ENCODE measurements at regions not wholly inside any gene's neighbourhood (a gene's known extent, or its start where the extent isn't known, plus 50 kb on each side); places are given as distances from the start of the nearest gene placed in this dataset.

DNA sequence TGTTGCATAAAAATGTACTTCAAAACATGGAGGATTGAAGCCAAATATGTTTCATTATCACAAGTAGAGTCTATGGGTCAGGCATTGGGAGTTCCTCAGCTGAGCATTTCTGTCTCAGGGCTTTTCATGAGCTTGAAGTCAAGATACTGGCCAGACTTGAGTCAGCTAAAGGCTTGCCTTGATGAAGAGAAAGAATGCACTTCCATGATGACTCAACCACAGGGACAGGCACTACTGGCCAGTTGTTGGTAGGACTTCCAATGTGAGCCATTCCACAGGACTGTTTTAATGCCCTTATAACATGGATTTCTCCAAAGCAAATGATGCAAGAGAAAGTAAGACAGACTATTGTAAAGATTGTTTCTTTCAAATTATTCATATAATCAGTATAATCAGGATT is 895.6 kb downstream of the RAB28 start:
- TF ChIP-seq SIN3A (IDR thresholded peaks at IDR 0.05; ENCODE audit: borderline replicate concordance, insufficient read depth, low read length) (no peak), FOXP2 (optimal IDR thresholded peaks at IDR 0.05; ENCODE audit: borderline replicate concordance, extremely low read depth, extremely low read length, insufficient read depth) (no peak), TAF1 (IDR thresholded peaks at IDR 0.05; ENCODE audit: borderline replicate concordance, insufficient read depth, low read length) (no peak), POLR2AphosphoS5 (IDR thresholded peaks at IDR 0.05; ENCODE audit: low read depth, low read length) (no peak)
- TF ChIP-seq, protein P1, sequence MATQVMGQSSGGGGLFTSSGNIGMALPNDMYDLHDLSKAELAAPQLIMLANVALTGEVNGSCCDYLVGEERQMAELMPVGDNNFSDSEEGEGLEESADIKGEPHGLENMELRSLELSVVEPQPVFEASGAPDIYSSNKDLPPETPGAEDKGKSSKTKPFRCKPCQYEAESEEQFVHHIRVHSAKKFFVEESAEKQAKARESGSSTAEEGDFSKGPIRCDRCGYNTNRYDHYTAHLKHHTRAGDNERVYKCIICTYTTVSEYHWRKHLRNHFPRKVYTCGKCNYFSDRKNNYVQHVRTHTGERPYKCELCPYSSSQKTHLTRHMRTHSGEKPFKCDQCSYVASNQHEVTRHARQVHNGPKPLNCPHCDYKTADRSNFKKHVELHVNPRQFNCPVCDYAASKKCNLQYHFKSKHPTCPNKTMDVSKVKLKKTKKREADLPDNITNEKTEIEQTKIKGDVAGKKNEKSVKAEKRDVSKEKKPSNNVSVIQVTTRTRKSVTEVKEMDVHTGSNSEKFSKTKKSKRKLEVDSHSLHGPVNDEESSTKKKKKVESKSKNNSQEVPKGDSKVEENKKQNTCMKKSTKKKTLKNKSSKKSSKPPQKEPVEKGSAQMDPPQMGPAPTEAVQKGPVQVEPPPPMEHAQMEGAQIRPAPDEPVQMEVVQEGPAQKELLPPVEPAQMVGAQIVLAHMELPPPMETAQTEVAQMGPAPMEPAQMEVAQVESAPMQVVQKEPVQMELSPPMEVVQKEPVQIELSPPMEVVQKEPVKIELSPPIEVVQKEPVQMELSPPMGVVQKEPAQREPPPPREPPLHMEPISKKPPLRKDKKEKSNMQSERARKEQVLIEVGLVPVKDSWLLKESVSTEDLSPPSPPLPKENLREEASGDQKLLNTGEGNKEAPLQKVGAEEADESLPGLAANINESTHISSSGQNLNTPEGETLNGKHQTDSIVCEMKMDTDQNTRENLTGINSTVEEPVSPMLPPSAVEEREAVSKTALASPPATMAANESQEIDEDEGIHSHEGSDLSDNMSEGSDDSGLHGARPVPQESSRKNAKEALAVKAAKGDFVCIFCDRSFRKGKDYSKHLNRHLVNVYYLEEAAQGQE (IDR thresholded peaks at IDR 0.05; ENCODE audit: insufficient read depth in 1 of 2, low read depth in 2 of 2, low read length in 2 of 2), result no peak

DNA sequence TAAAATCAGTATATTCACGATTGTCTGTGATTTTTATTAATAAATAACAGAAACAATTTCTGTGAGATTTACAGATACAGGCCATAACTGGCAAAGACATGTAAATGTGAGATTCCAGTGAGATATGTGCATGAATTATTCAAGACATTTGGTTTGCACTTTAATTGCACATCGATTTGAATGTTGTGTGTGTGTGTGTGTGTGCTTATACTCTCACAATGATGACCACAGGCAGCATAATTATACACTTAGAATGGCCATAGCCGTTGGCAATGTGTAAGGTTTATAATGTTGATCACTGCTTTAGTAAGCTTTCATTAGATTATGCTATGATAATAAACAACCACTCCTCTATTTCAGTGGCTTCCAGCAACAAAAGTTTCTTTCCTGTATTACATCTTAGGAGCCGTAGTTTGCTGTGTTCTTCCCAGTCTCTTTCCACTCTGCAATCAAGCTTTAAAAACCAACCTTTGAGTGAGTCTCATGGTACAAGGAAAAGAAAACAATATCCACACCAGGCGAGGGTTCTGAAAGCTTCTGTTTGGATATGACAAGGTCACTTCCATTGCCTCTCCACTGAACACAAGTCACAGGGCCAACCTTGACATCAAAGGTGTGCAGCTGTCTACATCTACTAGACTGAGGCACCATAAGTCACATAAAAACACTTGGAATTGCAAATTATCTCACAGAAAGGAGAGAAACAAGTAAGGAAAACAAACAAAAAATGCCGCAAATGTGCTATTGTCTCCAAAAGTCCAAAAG is 897.7 kb downstream of the RAB28 start:
- TF ChIP-seq TAF1 (IDR thresholded peaks at IDR 0.05; ENCODE audit: borderline replicate concordance, insufficient read depth, low read length) (no peak), FOXP2 (optimal IDR thresholded peaks at IDR 0.05; ENCODE audit: borderline replicate concordance, extremely low read depth, extremely low read length, insufficient read depth) (no peak), POLR2AphosphoS5 (IDR thresholded peaks at IDR 0.05; ENCODE audit: low read depth, low read length) (no peak), SIN3A (IDR thresholded peaks at IDR 0.05; ENCODE audit: borderline replicate concordance, insufficient read depth, low read length) (no peak)
- TF ChIP-seq, protein P1 (IDR thresholded peaks at IDR 0.05; ENCODE audit: insufficient read depth in 1 of 2, low read depth in 2 of 2, low read length in 2 of 2), result no peak

DNA sequence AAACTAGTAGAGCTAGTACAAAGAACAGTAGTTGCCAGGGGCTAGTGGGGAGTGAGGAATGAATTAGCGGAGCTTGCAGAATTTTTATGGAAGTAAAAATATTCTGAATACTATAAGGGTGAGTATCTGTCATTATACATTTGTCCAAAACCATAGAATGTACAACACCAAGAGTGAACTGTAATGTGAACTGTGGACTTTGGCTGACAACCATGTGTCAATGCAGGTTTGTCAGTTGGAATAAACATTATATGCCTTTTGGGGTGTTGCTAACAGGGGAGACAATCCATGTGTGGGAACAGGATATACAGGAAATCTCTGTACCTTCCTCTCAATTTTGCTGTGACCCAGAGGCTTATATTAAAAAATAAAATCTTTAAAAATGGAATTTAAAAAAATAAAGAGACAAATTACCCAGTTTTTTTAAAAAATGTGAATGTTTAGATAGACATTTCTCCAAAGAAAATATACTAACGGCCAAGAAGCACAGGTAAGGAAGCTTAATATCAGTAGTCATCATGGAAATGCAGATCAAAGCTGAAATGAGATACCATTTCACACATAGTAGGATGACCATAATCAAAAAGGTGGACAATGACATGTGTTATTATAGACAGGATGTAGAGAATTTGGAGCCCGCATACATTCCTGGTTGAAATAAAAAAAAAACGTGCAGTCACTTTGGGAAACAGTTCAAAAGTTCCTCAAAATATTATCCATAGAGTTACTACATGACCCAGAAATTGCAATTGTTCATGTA is 899.8 kb downstream of the RAB28 start:
- TF ChIP-seq, protein P1 (IDR thresholded peaks at IDR 0.05; ENCODE audit: insufficient read depth in 1 of 2, low read depth in 2 of 2, low read length in 2 of 2), result no peak
- no peak for TF ChIP-seq SIN3A (IDR thresholded peaks at IDR 0.05; ENCODE audit: borderline replicate concordance, insufficient read depth, low read length)
- TF ChIP-seq FOXP2 (optimal IDR thresholded peaks at IDR 0.05; ENCODE audit: borderline replicate concordance, extremely low read depth, extremely low read length, insufficient read depth), result no peak
- TF ChIP-seq TAF1 (IDR thresholded peaks at IDR 0.05; ENCODE audit: borderline replicate concordance, insufficient read depth, low read length), result no peak
- TF ChIP-seq POLR2AphosphoS5 (IDR thresholded peaks at IDR 0.05; ENCODE audit: low read depth, low read length), result no peak

DNA sequence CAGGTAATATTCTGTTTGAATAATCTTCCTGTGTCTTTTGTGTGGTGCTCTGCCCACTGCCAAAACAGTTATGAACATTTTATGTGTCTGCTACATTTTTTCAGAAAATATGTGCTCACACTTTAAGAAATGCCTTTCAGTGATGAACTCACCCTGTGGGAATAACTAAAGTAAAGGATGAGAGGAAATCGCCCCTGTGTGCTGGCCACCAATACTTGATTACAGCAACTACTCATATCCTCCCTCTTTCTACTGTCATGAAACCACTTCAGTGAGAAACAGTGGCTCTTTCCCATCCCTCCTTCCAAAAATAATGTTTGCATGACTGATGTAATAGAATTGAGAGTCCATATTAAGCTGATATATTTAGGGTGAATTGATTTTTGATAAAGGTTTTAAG is 900.9 kb downstream of the RAB28 start:
- TF ChIP-seq SIN3A (IDR thresholded peaks at IDR 0.05; ENCODE audit: borderline replicate concordance, insufficient read depth, low read length) (no peak), TAF1 (IDR thresholded peaks at IDR 0.05; ENCODE audit: borderline replicate concordance, insufficient read depth, low read length) (no peak), POLR2AphosphoS5 (IDR thresholded peaks at IDR 0.05; ENCODE audit: low read depth, low read length) (no peak), FOXP2 (optimal IDR thresholded peaks at IDR 0.05; ENCODE audit: borderline replicate concordance, extremely low read depth, extremely low read length, insufficient read depth) (no peak)
- TF ChIP-seq, protein P1 (IDR thresholded peaks at IDR 0.05; ENCODE audit: insufficient read depth in 1 of 2, low read depth in 2 of 2, low read length in 2 of 2), result no peak
